SIG-M5 treated with dmso at 0.1 percent for 504 hours (cell line): ENCODE measurements at regions not wholly inside any gene's neighbourhood (a gene's known extent, or its start where the extent isn't known, plus 50 kb on each side); places are given as distances from the start of the nearest gene placed in this dataset.

Experiments
- DNase-seq: peaks from one replicate; lab custom pipeline; 2025; ENCODE audit not compliant: unreplicated experiment; lab: John Stamatoyannopoulos, UW

DNA sequence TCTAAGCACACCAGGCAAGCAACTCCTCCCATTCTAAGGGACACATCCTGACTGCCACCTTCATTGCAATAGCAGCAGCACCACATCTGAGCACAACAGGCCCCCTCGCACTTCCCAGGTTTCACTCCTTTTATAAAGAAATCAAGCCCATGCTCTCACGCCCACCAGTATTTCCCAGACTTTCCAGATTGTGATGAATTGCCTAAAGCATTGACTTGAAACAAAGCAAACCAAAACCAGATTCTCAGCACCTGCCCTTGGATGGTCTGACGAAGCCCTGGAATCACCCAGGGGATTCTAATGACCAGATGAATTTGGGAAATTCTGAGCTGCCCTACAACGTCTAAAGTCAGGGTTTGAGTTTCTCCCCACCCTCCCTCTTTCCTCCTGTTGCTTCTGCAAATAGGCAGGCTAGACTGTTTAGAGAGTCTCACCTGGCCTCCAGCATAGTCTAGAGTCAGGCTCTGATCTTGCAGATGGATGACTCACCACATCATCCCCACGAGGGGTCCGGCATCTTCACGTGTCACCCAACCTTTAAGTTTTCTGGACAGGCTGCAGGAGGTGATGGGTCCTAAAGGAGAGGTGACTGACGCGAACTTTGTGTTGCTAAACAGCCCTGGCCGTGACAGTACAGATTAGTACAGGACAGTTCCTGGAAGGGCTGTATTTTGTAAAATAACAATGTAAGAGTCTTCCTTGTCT lies 198.0 kb downstream of the SKIDA1 start:
- DNase-seq = no peak

DNA sequence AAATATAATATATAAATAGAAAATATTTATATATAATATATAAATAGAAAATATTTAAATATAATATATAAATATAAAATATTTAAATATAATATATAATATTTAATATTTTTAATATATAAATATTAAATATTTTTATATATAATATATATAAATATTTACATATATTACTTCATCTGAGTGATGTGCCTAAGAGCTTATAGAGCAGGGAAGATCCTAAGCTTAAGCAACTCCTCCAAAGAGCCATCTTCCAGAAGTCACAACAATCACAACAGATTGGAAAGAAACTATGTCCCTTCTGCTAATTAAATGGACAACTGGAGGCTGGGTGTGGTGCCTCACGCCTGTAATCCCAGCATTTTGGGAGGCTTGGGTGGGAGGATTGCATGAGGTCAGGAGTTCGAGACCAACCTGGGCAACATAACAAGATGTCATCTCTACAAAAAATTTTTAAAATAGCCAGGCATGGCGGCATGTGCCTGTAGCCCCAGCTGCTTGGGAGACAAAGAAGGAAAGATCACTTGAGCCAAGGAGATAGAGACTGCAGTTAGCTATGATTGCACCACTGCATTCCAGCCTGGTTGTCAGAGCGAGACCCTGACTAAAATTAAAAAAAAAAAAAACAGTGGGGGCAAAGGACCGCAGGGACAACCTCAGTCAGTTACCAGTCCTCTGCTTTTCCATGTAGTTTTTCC lies 198.7 kb downstream of the SKIDA1 start:
- DNase-seq = no peak

DNA sequence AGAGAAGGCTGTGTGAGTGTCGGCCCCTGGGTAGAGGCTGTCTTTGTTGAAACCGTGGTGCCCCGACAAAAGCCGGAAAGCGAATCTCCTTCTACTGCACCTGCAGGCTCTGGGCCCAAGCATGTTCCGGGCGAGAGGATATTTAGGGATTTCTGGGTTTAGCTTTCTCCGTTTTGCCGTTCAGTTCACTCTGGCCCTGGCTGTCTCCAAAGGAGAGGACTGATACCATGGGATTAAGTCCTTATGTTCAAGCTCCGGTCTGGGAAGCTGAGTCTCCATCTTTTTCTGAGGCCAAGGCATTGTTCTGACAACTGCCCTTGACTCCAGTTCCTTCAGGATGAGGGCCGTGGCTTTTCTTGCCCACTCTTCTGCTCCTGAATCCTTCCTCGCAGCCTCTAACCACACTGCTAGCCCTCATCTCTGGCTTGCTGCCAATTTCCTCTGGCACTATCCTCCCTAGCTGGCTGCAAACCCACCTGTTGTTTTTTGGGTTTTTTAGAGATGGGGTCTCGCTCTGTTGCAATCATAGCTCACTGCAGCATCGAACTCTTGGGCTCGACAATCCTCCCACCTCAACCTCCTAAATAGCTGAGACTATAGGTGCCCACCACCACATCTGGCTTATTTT lies 206.8 kb downstream of the SKIDA1 start:
- no peak for DNase-seq

DNA sequence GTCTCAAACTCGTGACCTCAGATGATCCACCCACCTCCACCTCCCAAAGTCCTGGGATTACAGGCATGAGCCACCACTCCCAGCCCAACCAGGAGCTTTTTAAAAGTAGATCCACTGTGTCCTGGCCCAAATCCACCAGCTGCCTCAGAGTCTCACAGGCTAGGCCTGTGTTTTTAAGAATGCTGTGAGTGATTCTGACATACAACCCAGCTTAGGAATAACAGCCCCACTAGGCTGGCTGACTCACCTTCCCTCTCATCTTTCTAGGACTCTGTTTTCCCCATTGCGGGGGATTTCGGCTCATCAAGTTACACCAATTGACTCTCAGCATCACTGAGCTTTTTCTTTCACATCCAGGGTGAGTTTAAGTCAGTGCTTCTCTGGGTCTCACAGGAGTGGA lies 207.6 kb downstream of the SKIDA1 start:
- no peak for DNase-seq

GRCh38 chr10:21315645-21316220 lies 209.7 kb downstream of the SKIDA1 start:
- DNase-seq = no peak

DNA sequence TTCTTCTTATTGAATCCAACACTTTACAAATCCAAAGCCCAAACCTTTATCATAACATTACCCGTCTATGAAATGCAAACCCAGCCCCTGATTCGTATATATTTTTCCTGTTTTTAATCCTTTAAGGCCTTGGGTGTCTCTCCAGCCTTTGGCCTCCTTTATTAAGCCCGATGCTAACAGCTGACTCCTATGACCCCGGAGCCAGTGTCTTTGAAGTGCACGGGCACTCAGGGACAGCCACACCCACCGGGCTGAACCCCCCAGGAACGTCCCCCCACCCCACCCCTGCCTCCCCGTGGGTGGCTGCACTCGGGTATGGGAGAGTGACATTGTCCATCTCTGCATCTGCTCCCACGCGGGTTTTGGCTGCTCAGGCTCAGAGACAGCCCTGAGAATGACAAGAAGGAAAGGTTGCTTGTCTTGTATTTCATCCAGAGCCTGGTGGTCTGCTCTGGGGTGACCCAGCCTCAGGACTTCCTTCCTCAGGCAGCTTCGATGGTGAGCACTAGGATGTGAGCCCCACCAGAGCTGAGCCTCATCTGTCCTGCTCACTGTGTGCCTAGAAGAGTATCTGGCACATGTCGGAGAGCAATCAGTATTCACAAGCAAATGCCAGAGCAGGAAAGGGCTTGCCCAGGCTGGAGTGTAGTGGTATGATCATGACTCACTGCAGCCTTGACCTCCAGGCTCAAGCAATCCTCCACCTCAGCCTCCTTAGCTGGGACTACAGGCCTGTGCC lies 210.4 kb downstream of the SKIDA1 start:
- no peak for DNase-seq

- DNase-seq = no peak
Observed at GRCh38 chr10:21314111-21314626, 211.3 kb downstream of the SKIDA1 start.

DNA sequence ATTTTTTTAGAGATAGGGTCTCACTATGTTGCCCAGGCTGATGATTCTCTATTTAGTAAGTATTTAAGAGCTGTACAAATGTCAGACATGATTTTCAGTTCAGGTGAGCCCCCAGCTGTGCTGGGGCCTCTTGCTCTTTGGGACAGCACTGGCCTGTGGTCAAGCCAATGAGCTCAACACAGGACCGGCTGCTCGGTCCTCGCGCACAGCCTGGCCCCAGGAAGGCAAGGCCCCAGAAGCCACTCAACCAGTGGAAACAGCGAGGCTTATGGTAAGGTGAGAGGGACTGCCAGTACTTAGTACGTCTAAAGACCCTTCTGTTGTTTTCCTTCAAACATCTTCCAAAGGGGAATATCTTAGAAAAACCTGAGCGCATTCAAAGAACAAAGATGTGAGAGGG lies 211.8 kb downstream of the SKIDA1 start:
- DNase-seq = no peak

DNA sequence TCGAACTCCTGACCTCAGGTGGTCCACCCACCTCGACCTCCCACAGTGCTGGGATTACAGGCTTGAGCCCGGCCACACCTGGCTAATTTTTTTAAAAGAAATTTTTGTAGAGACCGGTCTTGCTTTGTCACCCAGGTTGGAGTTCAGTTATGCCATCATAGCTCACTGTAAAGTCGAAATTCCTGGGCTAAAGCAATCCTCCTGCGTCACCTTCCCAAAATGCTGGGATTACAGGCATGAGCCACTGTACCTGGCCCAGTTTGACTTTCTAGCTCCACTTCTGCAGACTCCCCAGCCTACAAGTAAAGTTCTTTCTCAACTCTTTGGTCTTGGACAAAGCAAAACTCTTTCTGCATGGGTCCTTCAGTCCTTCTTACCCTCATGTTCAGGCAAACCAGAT lies 214.1 kb downstream of the SKIDA1 start:
- DNase-seq = no peak

GRCh38 chr10:21309427-21309826 lies 216.1 kb downstream of the SKIDA1 start:
- DNase-seq = no peak

DNA sequence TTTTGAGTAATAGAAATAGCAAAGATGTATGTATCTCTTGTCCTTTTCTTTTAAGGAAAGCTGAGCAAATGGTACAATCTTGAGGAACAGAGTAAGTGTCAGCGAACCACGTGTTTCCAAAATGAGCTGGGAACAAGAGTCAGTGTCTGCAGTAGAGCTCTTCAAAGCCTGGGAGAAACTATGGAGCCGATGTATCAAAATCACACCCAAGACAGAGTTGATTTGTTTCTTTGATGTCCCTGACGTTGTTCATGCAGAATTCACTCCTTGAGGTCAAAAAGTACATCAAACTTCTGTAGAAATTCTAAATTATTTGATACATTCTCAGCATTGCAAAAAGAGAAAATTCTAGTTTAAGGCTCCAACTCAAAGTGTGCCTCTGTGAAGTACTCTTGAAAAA lies 216.5 kb downstream of the SKIDA1 start:
- no peak for DNase-seq

DNA sequence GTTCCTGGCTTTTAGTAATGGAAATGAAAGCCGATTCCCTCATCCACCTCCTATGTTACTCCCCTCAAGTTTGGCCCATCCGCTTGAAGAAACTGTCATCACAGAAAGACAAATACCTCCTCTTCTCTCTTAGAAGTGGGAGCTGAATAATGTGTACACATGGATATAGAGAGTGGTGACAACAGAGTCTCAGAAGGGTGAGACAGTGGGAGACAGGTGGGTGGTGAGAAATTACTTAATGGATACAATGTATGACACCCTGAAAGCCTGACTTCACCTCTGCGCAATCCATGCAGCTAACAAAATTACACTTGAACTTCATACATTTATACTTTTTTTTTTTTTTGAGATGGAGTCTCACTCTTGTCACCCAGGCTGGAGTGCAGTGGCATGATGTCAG lies 217.5 kb downstream of the SKIDA1 start:
- DNase-seq = no peak

DNA sequence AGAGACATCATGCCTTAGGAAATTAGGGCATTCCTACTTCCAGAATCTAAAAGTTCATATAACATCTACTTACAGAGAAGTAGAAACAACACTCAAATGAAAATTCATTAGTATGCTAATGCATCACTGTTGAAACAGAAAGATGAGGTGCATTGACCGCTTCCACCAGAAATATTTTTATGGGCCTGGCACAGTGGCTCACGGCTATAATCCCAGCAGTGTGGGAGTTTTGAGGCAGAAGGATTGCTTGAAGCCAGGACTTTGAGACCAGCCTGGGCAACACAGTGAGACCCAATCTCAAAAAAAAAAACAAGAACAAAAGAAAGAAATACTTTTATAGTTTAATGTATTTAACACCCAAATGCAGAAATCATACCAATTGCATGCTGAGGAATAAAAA lies 220.9 kb downstream of the SKIDA1 start:
- DNase-seq = no peak

DNA sequence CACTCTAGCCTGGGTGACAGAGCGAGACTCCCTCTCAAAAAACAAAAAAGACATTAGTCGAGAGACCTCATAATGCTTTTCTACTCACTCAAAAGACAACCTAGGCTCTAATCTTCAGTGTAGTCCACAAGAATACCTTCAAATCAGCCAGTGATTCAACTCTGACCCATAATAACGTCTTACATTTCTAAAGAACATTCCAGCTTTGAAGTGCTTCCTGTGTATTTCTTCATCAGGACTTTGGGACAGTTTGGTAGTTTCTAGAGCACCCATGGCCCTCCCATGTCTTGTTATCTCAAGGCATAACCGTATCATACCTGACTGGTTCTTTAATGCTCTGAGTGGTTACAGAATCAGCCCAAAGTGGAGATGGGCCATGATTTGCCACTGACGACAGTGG lies 221.3 kb downstream of the SKIDA1 start:
- no peak for DNase-seq

DNA sequence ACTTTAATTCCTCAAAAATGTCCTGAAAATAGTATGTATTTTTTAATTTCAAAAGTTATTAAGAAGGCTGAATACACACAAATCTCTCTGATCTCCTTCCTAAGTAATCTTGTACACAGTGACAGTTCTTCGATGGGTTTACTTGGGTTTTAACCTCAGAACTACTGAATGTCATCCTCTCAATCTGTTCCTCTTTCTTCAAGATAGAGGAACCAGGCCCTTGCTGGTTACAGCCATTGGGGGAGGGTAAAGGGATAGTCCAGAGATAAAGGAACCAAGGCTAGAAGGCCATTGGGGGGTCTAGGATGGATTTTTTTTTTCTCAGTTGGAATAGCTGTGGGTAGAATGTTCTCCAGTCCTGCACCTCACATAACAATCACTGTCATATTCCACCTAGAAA lies 224.9 kb downstream of the SKIDA1 start:
- DNase-seq = peak; percentile 55

DNA sequence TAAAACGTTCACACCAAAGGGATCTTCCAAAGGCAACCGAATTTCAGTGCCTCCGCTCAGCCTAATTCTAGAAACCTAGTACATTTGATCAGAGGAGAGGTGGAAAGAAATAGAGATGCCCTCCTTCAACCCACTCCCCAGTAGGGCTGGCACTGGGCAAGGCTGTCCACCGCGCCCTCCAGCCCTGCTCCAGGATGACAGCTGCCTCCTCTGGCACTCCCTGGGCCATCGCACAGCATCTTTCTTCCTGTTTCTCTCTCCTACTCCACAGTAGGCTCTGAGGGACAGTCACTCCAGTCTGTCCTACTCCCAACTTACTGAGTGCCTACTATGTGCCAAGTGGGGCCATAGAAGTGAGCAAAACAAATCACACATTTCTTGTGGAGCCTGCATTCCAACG lies 226.2 kb downstream of the SKIDA1 start:
- no peak for DNase-seq

DNA sequence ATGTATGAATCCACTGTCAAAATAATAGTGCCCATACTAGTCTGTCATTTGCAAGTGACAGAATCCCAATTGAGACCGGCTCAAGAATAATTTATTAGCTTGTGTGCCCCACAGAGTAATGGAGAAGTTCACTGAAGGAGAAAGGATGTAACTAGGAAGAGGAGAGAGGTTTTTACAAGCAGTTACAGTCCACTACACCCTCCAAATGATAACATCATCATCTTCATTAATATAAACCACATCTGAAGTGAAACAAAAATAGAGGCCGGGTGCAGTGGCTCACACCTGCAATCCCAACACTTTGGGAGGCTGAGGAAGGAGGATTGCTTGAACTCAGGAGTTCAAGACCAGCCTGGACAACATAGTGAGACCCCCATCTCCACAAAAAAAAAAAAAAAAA lies 226.8 kb downstream of the SKIDA1 start:
- no peak for DNase-seq

DNA sequence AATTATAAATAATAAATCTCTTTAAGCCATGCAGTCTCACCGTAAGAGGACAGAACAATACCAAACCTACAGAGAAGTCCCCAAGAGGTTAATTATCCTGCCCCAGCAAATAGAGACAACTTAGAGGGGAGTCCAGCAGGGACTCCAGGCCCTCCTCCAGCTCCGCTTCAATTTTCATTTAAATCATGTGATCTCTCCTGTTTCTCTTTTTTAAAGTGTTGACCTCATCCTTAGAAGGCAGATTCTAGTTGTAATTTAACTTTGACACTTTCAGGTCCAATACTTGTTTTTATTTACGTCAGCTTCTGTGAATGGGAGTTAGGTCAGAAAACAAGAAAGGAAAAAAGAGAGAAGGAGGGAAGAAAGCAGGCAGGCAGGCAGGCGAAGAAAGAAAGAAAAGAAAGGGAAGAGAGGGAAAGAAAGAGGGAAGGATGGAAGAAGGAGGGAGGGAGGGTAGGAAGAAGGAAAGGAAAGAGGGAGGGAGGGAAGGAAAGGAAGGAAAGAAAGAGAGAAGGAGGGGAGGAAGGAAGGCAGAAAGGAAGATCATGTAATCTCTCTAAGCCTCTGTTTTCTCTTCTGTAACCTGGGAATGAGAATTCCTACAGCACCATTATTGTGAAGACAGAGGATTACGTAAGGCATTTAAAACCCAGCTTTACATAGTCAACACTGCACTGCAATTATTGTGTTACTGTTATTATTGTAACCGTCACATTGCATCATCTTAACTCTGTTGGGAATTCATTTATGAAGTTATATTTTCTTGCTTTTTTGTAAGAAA lies 227.7 kb downstream of the SKIDA1 start:
- DNase-seq = no peak

GRCh38 chr10:21296575-21297355 lies 228.7 kb downstream of the SKIDA1 start:
- DNase-seq = no peak
